ENCODE measurements at regions not wholly inside any gene's neighbourhood (a gene's known extent, or its start where the extent isn't known, plus 50 kb on each side); places are given as distances from the start of the nearest gene placed in this dataset.
"Not testable (repeated sequence)": the region's sequence is repeated elsewhere in the genome, so short reads cannot be mapped to it uniquely, and the experiment has no call there.

- TF ChIP-seq CTCF (conservative IDR thresholded peaks at IDR 0.05; ENCODE audit: low read length) = no peak
- DNase-seq (ENCODE audit: low read depth) = no peak
- H3K4me3 ChIP-seq (ENCODE audit: low read length) = no peak overlapping the region
Measured at GRCh38 chr16:60151987-60152386, 1417.9 kb upstream of the GOT2 start.

- no peak for TF ChIP-seq CTCF (conservative IDR thresholded peaks at IDR 0.05; ENCODE audit: low read length)
- no peak for DNase-seq (ENCODE audit: low read depth)
- no peak overlapping the region for H3K4me3 ChIP-seq (ENCODE audit: low read length)
Measured at GRCh38 chr16:60150907-60151306, 1416.8 kb upstream of the GOT2 start.

GRCh38 chr16:60143348-60143705 lies 1409.2 kb upstream of the GOT2 start:
- no peak for DNase-seq (ENCODE audit: low read depth)
- TF ChIP-seq CTCF (conservative IDR thresholded peaks at IDR 0.05; ENCODE audit: low read length) = no peak
- no peak overlapping the region for H3K4me3 ChIP-seq (ENCODE audit: low read length)

GRCh38 chr16:60142619-60143347 lies 1408.7 kb upstream of the GOT2 start:
- no peak for TF ChIP-seq CTCF (conservative IDR thresholded peaks at IDR 0.05; ENCODE audit: low read length)
- peak; percentile 41 for DNase-seq (ENCODE audit: low read depth)
- no peak overlapping the region for H3K4me3 ChIP-seq (ENCODE audit: low read length)

- H3K4me3 ChIP-seq (ENCODE audit: low read length) = no peak overlapping the region
Measured at GRCh38 chr16:60137891-60138290, 1403.8 kb upstream of the GOT2 start.

GRCh38 chr16:60127196-60127595 lies 1393.1 kb upstream of the GOT2 start:
- TF ChIP-seq CTCF (conservative IDR thresholded peaks at IDR 0.05; ENCODE audit: low read length) = no peak
- H3K4me3 ChIP-seq (ENCODE audit: low read length) = no peak overlapping the region
- DNase-seq (ENCODE audit: low read depth) = peak; percentile 49

More at GRCh38 chr16:60137891-60138290, 1403.8 kb upstream of the GOT2 start:
- no peak for TF ChIP-seq CTCF (conservative IDR thresholded peaks at IDR 0.05; ENCODE audit: low read length)
- no peak for DNase-seq (ENCODE audit: low read depth)

GRCh38 chr16:60126115-60126514 lies 1392.0 kb upstream of the GOT2 start:
- H3K4me3 ChIP-seq (ENCODE audit: low read length); DNase-seq (ENCODE audit: low read depth): not testable (repeated sequence)

Data from AG10803 (cell line).